ENCODE measurements at regions not wholly inside any gene's neighbourhood (a gene's known extent, or its start where the extent isn't known, plus 50 kb on each side); places are given as distances from the start of the nearest gene placed in this dataset.

DNA sequence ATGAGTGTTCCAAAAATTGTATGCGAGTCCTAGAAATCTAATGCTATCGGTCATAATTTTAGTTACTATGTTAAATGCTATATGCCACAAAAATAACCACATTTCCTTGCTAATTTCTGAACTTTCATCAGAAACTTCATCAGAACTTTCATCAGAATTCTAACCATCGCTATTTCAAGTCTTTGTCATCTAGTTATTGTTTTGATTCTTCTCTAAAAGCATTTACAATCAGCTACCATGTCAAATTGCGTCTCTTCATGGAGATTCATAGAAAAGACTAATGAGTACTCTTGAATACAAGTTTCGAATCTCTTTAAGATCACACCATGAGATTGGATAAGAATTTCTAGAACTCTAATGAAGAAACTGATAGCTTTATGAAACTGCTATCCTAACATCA, 52.7 kb upstream of the TM9SF2 start:
- TF ChIP-seq POLR2A (IDR thresholded peaks at IDR 0.05), result no peak
- TF ChIP-seq CTCF (IDR thresholded peaks at IDR 0.05), result no peak
- no peak for TF ChIP-seq EP300 (IDR thresholded peaks at IDR 0.05)
